HFFc6 (cell line): ENCODE measurements at regions not wholly inside any gene's neighbourhood (a gene's known extent, or its start where the extent isn't known, plus 50 kb on each side); places are given as distances from the start of the nearest gene placed in this dataset.
"Not testable (repeated sequence)": the region's sequence is repeated elsewhere in the genome, so short reads cannot be mapped to it uniquely, and the experiment has no call there.

Source experiments
- DNase-seq: peaks from one replicate; pipeline ENCODE4 v3.0.0-alpha.2; 2018
- H3K27ac Mint-ChIP-seq: 2 replicates; pipeline ENCODE4 v1.8.0; 2020; ENCODE audit warnings: mild to moderate bottlenecking, mixed read lengths
- H3K27me3 Mint-ChIP-seq: 2 replicates; pipeline ENCODE4 v1.8.0; 2021; ENCODE audit warnings: mild to moderate bottlenecking, moderate library complexity, mixed read lengths; ENCODE audit not compliant: insufficient read depth
- H3K36me3 Mint-ChIP-seq: 2 replicates; pipeline ENCODE4 v1.8.0; 2021; ENCODE audit warnings: low read depth, mixed read lengths
- H3K4me1 Mint-ChIP-seq: 2 replicates; pipeline ENCODE4 v1.8.0; 2020; ENCODE audit warnings: low read depth, mixed read lengths
- H3K4me3 Mint-ChIP-seq: 2 replicates; pipeline ENCODE4 v1.8.0; 2020; ENCODE audit warnings: mild to moderate bottlenecking, moderate library complexity, mixed read lengths
- H3K9me3 Mint-ChIP-seq: 2 replicates; pipeline ENCODE4 v1.8.0; 2020; ENCODE audit warnings: mild to moderate bottlenecking, mixed read lengths

GRCh38 chr7:76936346-76936745 lies 95.8 kb downstream of the SPDYE17 start:
- not testable (repeated sequence) for H3K27me3 Mint-ChIP-seq, H3K4me3 Mint-ChIP-seq, H3K36me3 Mint-ChIP-seq, H3K9me3 Mint-ChIP-seq, H3K4me1 Mint-ChIP-seq, DNase-seq, H3K27ac Mint-ChIP-seq

GRCh38 chr7:76934711-76935110 lies 97.5 kb downstream of the SPDYE17 start:
- not testable (repeated sequence) for H3K36me3 Mint-ChIP-seq, H3K4me3 Mint-ChIP-seq, H3K27ac Mint-ChIP-seq, DNase-seq, H3K9me3 Mint-ChIP-seq, H3K4me1 Mint-ChIP-seq, H3K27me3 Mint-ChIP-seq

GRCh38 chr7:76932957-76933356 lies 99.2 kb downstream of the SPDYE17 start:
- not testable (repeated sequence) for H3K9me3 Mint-ChIP-seq, H3K27ac Mint-ChIP-seq, H3K4me1 Mint-ChIP-seq, H3K36me3 Mint-ChIP-seq, H3K27me3 Mint-ChIP-seq, H3K4me3 Mint-ChIP-seq, DNase-seq

GRCh38 chr7:76931441-76931840 lies 100.7 kb downstream of the SPDYE17 start:
- H3K4me3 Mint-ChIP-seq, H3K27ac Mint-ChIP-seq, H3K36me3 Mint-ChIP-seq, H3K9me3 Mint-ChIP-seq, H3K4me1 Mint-ChIP-seq, DNase-seq, H3K27me3 Mint-ChIP-seq: not testable (repeated sequence)

GRCh38 chr7:76930416-76930815 lies 101.7 kb downstream of the SPDYE17 start:
- not testable (repeated sequence) for H3K4me1 Mint-ChIP-seq, H3K27me3 Mint-ChIP-seq, DNase-seq, H3K4me3 Mint-ChIP-seq, H3K36me3 Mint-ChIP-seq, H3K27ac Mint-ChIP-seq, H3K9me3 Mint-ChIP-seq

- not testable (repeated sequence) for H3K4me1 Mint-ChIP-seq, DNase-seq, H3K27me3 Mint-ChIP-seq, H3K36me3 Mint-ChIP-seq, H3K27ac Mint-ChIP-seq, H3K4me3 Mint-ChIP-seq, H3K9me3 Mint-ChIP-seq
These were observed 103.4 kb downstream of the SPDYE17 start for GRCh38 chr7:76928751-76929150.

GRCh38 chr7:76927741-76928393 lies 104.3 kb downstream of the SPDYE17 start:
- not testable (repeated sequence) for H3K9me3 Mint-ChIP-seq, H3K36me3 Mint-ChIP-seq, H3K27me3 Mint-ChIP-seq, H3K27ac Mint-ChIP-seq, H3K4me1 Mint-ChIP-seq, DNase-seq, H3K4me3 Mint-ChIP-seq

- H3K4me1 Mint-ChIP-seq, H3K4me3 Mint-ChIP-seq, H3K27ac Mint-ChIP-seq, H3K36me3 Mint-ChIP-seq, DNase-seq, H3K9me3 Mint-ChIP-seq, H3K27me3 Mint-ChIP-seq: not testable (repeated sequence)
These were observed 105.7 kb downstream of the SPDYE17 start for GRCh38 chr7:76926416-76926815.

- not testable (repeated sequence) for H3K4me1 Mint-ChIP-seq, DNase-seq, H3K4me3 Mint-ChIP-seq, H3K9me3 Mint-ChIP-seq, H3K36me3 Mint-ChIP-seq, H3K27me3 Mint-ChIP-seq, H3K27ac Mint-ChIP-seq
These were observed 107.4 kb downstream of the SPDYE17 start for GRCh38 chr7:76924756-76925155.

- H3K27me3 Mint-ChIP-seq, H3K36me3 Mint-ChIP-seq, H3K27ac Mint-ChIP-seq, DNase-seq, H3K4me1 Mint-ChIP-seq, H3K4me3 Mint-ChIP-seq, H3K9me3 Mint-ChIP-seq: not testable (repeated sequence)
These were observed 113.5 kb downstream of the SPDYE17 start for GRCh38 chr7:76918619-76919018.

GRCh38 chr7:76914361-76914760 lies 117.8 kb downstream of the SPDYE17 start:
- not testable (repeated sequence) for H3K27me3 Mint-ChIP-seq, H3K4me3 Mint-ChIP-seq, H3K36me3 Mint-ChIP-seq, DNase-seq, H3K4me1 Mint-ChIP-seq, H3K27ac Mint-ChIP-seq, H3K9me3 Mint-ChIP-seq

GRCh38 chr7:76912011-76912814 lies 119.9 kb downstream of the SPDYE17 start:
- H3K9me3 Mint-ChIP-seq, H3K27me3 Mint-ChIP-seq, DNase-seq, H3K4me1 Mint-ChIP-seq, H3K36me3 Mint-ChIP-seq, H3K27ac Mint-ChIP-seq: not testable (repeated sequence)
- H3K4me3 Mint-ChIP-seq, result peak overlapping the region; percentile 58

GRCh38 chr7:76904688-76905087 lies 127.5 kb downstream of the SPDYE17 start:
- not testable (repeated sequence) for H3K9me3 Mint-ChIP-seq, H3K4me1 Mint-ChIP-seq, H3K27ac Mint-ChIP-seq, H3K27me3 Mint-ChIP-seq, DNase-seq, H3K4me3 Mint-ChIP-seq, H3K36me3 Mint-ChIP-seq

- not testable (repeated sequence) for H3K27ac Mint-ChIP-seq, H3K9me3 Mint-ChIP-seq, H3K4me1 Mint-ChIP-seq, H3K36me3 Mint-ChIP-seq, DNase-seq, H3K4me3 Mint-ChIP-seq, H3K27me3 Mint-ChIP-seq
These were observed 130.0 kb downstream of the SPDYE17 start for GRCh38 chr7:76901944-76902710.
